Body of pancreas (tissue), 4 donors: ENCODE measurements at regions not wholly inside any gene's neighbourhood (a gene's known extent, or its start where the extent isn't known, plus 50 kb on each side); places are given as distances from the start of the nearest gene placed in this dataset.
"Not testable (repeated sequence)": the region's sequence is repeated elsewhere in the genome, so short reads cannot be mapped to it uniquely, and the experiment has no call there.

Experiments used
- ATAC-seq: fragments of 150-250 bp; one replicate; pipeline ENCODE4 v1.9.1; 2016
- DNase-seq, 4 donors: peaks; one replicate each; pipeline ENCODE4 v3.0.0-alpha.2; 2019
- H3K27ac ChIP-seq, 4 donors: fragments of 200-600 bp; sonication (generic); 1 replicate in 3 of 4; 2 replicates in 1 of 4; pipeline versions ENCODE4 v1.5.1 to v1.6.1; 2016 to 2019; ENCODE audit warnings: mild to moderate bottlenecking in 1 of 4, mixed read lengths in 1 of 4, moderate library complexity in 1 of 4
- H3K27me3 ChIP-seq, 2 donors: fragments of 200-600 bp; sonication (generic); one replicate each; pipeline ENCODE4 v1.6.0; 2016; ENCODE audit warnings: mild to moderate bottlenecking in 1 of 2
- H3K36me3 ChIP-seq, 2 donors: fragments of 200-600 bp; sonication (generic); replicated peaks in 1 of 2; 2 replicates each; pipeline ENCODE4 v1.5.1; 2016; ENCODE audit warnings: low read depth in 2 of 2; ENCODE audit not compliant: insufficient read depth in 1 of 2
- H3K4me1 ChIP-seq: fragments of 200-600 bp; sonication (generic); one replicate; pipeline ENCODE4 v1.6.0; 2016
- H3K4me3 ChIP-seq, 2 donors: fragments of 200-600 bp; sonication (generic); 1 replicate in 1 of 2; 2 replicates in 1 of 2; pipeline ENCODE4 v1.5.1; 2016 to 2019
- H3K9me3 ChIP-seq, 3 donors: fragments of 200-600 bp; sonication (generic); 1 replicate in 2 of 3; 2 replicates in 1 of 3; pipeline ENCODE4 v1.5.1; 2016
- CTCF ChIP-seq, 7 experiments: fragments of 450-650 bp in 4 of 7; fragments of 200-600 bp in 3 of 7; sonication (generic) in 3 of 7; IDR thresholded peaks; one replicate each; pipeline ENCODE4 v1.5.1; 2016 to 2019; ENCODE audit warnings: antibody characterized with exemption in 7 of 7
- POLR2A ChIP-seq, 3 donors: fragments of 450-650 bp; IDR thresholded peaks; one replicate each; pipeline ENCODE4 v1.6.1; 2016; ENCODE audit warnings: antibody characterized with exemption in 3 of 3, mild to moderate bottlenecking in 2 of 3
- WGBS, 2 donors: methylation state at CpG; one replicate each; pipeline ENCODE4 v1.1.5; 2017; 5-methylcytosine and 5-hydroxymethylcytosine counted together
- intact Hi-C: fragments of 100-400 bp; cut with DNase I; formaldehyde crosslinking; loops from one replicate; pipeline ENCODE4 v1.15.1; 2023

GRCh38 chr15:77901251-77901881, 176.1 kb downstream of the TBC1D2B start:
- WGBS, 2 donors = 78 to 88% methylated on average over 4 to 18 of the region's 18 CpGs
- H3K27me3 ChIP-seq = no peaks in the 10 kb centered on the region
- intact Hi-C loops = no loop called here
- TF ChIP-seq CTCF (IDR thresholded peaks at IDR 0.05) (no peak), POLR2A (IDR thresholded peaks at IDR 0.05) (no peak)
- no peak overlapping the region for H3K27ac ChIP-seq
- H3K4me1 ChIP-seq = no peaks in the 10 kb centered on the region
- no peak overlapping the region for H3K4me3 ChIP-seq
- no peaks in the 10 kb centered on the region for H3K9me3 ChIP-seq
- ATAC-seq (no peak), DNase-seq (no peak)
- H3K36me3 ChIP-seq = no peaks in the 10 kb centered on the region

- WGBS, 2 donors = 42 to 47% methylated on average over 12 to 24 of the region's 24 CpGs
- H3K27ac ChIP-seq, H3K27me3 ChIP-seq, H3K4me1 ChIP-seq, intact Hi-C loops, H3K36me3 ChIP-seq, H3K9me3 ChIP-seq, H3K4me3 ChIP-seq: not testable (repeated sequence)
- TF ChIP-seq CTCF (IDR thresholded peaks at IDR 0.05) = peak; percentile 17 to 46 (median 32)
- peak; percentile 68 for ATAC-seq
- peak in 3 of 4 donors; percentile 39 to 55 (median 53) for DNase-seq
Measured at GRCh38 chr15:77900331-77900963, 177.1 kb downstream of the TBC1D2B start.

- 86 to 90% methylated on average over 5 to 8 of the region's 8 CpGs for WGBS, 2 donors
- H3K4me1 ChIP-seq, intact Hi-C loops, H3K27ac ChIP-seq, H3K9me3 ChIP-seq, H3K36me3 ChIP-seq, ATAC-seq, H3K4me3 ChIP-seq, H3K27me3 ChIP-seq: not testable (repeated sequence)
- peak in 1 of 4 donors; percentile 1 for DNase-seq
Measured at GRCh38 chr15:77899776-77900175, 177.7 kb downstream of the TBC1D2B start.

GRCh38 chr15:77898811-77899730, 178.4 kb downstream of the TBC1D2B start:
- H3K4me3 ChIP-seq = no peak overlapping the region
- no peak for TF ChIP-seq CTCF (IDR thresholded peaks at IDR 0.05)
- no peak for TF ChIP-seq POLR2A (IDR thresholded peaks at IDR 0.05)
- no peak for DNase-seq
- intact Hi-C loops = no loop called here
- WGBS, 2 donors = 89 to 93% methylated on average over 18 to 33 of the region's 34 CpGs
- H3K27ac ChIP-seq = no peak overlapping the region
- no peak for ATAC-seq
- no peaks in the 10 kb centered on the region for H3K27me3 ChIP-seq
- H3K9me3 ChIP-seq = no peaks in the 10 kb centered on the region
- H3K36me3 ChIP-seq = no peaks in the 10 kb centered on the region
- H3K4me1 ChIP-seq = no peaks in the 10 kb centered on the region

GRCh38 chr15:77897896-77898406, 179.6 kb downstream of the TBC1D2B start:
- TF ChIP-seq CTCF (IDR thresholded peaks at IDR 0.05) = no peak
- TF ChIP-seq POLR2A (IDR thresholded peaks at IDR 0.05) = no peak
- DNase-seq (no peak), ATAC-seq (no peak)
- Histone ChIP-seq H3K4me1 (no peaks in the 10 kb centered on the region), H3K27me3 (no peaks in the 10 kb centered on the region), H3K4me3 (no peak overlapping the region), H3K9me3 (no peaks in the 10 kb centered on the region), H3K36me3 (no peaks in the 10 kb centered on the region), H3K27ac (no peak overlapping the region)
- WGBS, 2 donors = 83 to 84% methylated on average over 6 to 12 of the region's 12 CpGs
- intact Hi-C loops = no loop called here

- H3K36me3 ChIP-seq, H3K27ac ChIP-seq, H3K9me3 ChIP-seq, intact Hi-C loops, H3K27me3 ChIP-seq, ATAC-seq, DNase-seq, H3K4me3 ChIP-seq, H3K4me1 ChIP-seq: not testable (repeated sequence)
- 80% methylated on average over 1 to 33 of the region's 37 CpGs for WGBS, 2 donors
Measured at GRCh38 chr15:77897113-77897895, 180.2 kb downstream of the TBC1D2B start.
